GM21528 (cell line): ENCODE measurements at regions not wholly inside any gene's neighbourhood (a gene's known extent, or its start where the extent isn't known, plus 50 kb on each side); places are given as distances from the start of the nearest gene placed in this dataset.
"Not testable (repeated sequence)": the region's sequence is repeated elsewhere in the genome, so short reads cannot be mapped to it uniquely, and the experiment has no call there.

Experiments
- ATAC-seq: cut with Tn5 transposase; IDR thresholded peaks from one replicate; pipeline ENCODE4 v1.9.1; 2021; ENCODE audit warnings: mild to moderate bottlenecking, moderate library complexity; ENCODE audit not compliant: unreplicated experiment, low FRiP score

DNA sequence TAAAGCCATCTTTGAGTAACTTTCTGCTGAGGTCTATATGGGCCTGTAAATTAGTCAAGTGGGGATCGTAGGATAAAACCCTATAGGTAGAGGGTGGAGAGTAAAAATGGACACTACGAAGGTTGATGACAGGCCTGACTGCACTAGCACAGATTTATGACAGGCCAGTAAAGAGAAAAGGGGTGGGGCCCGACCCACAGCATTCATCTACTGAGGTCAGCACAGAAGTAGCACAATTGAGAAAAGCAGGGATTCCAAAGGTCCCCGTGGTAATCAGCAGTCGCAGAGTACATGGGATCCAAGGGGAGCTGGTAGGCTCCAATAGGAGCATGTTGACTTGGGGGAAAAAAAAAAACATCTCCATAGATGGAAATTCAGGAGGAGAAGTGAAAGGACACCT lies 660.4 kb downstream of the TFAP2A start:
- no peak for ATAC-seq

DNA sequence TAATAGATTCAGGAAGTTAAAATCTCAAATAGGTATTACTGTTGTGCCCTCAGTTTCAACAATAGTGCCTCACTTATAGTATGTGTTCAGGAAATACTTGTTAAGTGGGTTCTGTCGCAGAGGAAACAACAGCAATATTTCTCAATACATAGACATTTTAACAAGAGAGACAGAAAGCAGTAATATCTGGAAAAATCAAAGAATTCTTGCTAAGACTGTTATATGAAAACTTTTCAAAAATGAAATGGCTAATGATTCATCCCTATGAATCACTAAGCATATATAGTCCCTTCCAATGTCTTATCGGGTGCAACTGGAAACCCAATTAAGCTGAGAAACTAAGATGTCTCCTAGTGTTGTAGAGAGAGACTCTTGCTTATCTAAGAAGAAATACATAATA lies 668.9 kb downstream of the TFAP2A start:
- no peak for ATAC-seq

DNA sequence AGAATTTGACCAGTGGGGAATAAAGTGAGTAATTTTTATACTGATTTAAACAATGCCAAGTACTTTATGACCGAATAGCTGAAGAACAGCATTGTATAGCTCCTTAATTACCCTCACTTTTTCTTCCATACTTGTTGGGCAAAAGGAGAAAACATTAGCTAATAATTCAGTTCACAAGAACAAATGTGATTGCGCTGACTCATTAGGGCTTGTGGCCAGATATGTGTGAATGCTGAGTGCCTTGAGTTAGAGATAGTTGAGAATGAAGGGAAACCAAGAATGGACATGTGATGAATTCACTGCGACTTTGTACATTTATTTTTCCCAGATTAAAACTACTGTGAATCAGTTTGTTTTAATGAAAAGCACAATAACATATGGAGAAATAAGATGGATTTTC lies 669.4 kb downstream of the TFAP2A start:
- no peak for ATAC-seq

DNA sequence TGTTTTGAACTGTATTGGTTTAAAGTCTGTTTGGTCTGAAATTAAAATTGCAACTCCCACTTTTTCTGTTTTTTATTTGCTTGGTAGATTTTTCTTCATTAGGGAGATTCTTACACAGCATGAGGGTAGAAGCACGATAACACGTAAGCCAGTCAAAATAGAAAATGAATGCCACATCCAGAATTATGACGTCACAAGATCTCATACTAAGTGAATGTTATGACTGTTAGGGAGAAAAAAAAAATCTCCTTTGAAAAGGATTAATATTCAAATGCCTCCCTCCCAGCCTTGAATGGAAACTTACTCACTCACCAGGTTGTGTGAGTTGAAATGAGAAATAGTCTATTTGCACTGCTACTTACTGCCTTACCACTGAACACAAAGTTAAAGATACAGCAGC lies 670.8 kb downstream of the TFAP2A start:
- ATAC-seq, result no peak

DNA sequence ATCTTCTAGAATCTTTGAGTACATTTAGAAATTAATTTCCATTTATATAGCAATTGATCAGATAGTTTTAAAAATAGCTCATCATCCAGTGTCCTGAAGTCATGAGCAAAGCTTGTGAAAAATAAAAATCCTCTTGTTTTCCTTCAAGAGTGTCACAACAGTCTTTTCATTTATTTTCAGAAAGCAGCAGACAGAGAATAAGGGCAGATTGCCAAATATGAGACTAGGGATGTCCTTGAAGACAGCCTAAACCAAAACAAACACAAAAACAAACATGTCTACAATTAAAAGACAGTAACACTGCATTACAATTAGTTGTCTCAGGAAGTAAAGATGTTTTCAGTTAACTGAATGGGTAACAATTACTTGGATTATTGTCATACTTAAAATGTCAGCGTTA lies 682.8 kb downstream of the TFAP2A start:
- ATAC-seq, result no peak

GRCh38 chr6:9725776-9726175 lies 689.1 kb downstream of the TFAP2A start:
- not testable (repeated sequence) for ATAC-seq

DNA sequence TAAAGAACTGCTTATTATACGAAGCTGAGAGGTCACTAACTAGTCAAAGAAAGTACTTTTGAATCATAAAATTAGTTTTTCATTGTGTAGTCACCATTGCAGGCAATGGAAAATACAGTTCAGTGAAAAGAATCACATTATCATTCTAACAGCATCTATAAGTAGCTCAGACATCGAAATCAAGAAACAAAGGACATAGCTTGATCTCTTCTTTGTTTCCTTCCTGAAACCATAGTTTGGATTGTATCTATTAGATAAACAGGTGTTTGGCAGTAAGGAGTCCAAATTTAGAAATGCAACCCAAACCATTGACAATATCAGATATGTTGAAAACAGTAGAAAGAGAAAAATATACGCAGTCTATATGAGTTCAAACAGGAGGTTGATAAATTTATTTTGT lies 697.3 kb downstream of the TFAP2A start:
- no peak for ATAC-seq

GRCh38 chr6:9711365-9711764 lies 703.5 kb downstream of the TFAP2A start:
- ATAC-seq, result no peak

GRCh38 chr6:9710574-9710973 lies 704.3 kb downstream of the TFAP2A start:
- ATAC-seq, result no peak

DNA sequence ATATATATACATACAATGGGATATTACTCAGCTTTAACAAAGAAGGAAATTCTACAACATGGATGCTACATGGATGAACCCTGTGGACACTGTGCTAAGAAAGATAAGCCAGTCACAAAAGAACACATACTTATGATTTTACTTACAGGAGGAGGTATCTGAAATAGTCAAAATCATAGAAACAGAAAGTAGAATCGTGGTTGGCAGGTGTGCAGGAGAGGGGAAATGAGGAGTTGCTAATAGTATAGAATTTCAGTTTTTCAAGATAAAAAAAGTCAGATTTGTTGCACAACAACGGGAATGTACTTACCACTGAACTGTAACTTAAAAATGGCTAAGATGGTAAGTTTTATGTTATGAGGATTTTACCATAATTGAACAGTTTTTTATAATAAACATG lies 706.3 kb downstream of the TFAP2A start:
- no peak for ATAC-seq

DNA sequence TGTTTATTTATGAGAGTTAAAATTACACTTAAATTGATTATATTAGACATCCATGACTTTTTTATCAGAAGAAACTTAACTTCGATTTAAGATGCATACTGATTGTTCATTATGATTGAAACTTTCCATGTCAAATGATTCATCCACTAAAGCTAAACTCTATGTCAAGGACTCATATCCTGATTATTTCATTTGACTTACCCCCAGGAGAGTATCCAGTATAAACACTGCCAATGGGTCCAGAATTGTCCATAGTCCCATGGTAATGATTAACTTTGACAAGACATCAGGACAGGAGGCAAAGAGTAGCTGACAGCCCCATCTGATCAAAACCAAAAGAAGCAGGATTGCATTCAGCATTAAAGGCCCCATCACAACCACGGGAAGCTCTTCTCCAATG lies 709.9 kb downstream of the TFAP2A start:
- no peak for ATAC-seq

- ATAC-seq, result no peak
These were observed 712.0 kb downstream of the TFAP2A start for GRCh38 chr6:9702914-9703313.

DNA sequence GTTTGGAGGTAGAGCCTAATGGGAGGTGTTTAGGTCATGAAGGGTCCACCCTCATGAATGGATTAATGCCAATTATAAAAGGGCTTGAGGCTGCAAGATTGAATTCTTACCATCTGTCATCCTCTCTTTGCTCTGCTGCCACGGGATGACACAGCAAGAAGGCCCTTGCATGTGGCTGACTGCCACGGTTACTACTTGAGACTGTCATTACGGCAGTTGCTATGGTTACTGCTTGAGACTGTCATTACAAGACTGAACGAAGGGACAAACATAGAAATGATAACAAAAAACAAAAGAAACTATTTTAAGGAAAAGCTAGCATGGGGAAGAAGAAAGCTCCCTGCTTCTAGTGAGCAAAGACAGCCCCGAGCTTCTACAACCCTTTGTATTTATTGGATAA lies 715.0 kb downstream of the TFAP2A start:
- ATAC-seq, result no peak

GRCh38 chr6:9697263-9697931 lies 717.5 kb downstream of the TFAP2A start:
- ATAC-seq, result no peak

GRCh38 chr6:9690388-9690787 lies 724.5 kb downstream of the TFAP2A start:
- ATAC-seq, result no peak

- ATAC-seq, result not testable (repeated sequence)
These were observed 734.1 kb downstream of the TFAP2A start for GRCh38 chr6:9680727-9681126.

- ATAC-seq, result no peak
These were observed 739.8 kb downstream of the TFAP2A start for GRCh38 chr6:9675122-9675521.

DNA sequence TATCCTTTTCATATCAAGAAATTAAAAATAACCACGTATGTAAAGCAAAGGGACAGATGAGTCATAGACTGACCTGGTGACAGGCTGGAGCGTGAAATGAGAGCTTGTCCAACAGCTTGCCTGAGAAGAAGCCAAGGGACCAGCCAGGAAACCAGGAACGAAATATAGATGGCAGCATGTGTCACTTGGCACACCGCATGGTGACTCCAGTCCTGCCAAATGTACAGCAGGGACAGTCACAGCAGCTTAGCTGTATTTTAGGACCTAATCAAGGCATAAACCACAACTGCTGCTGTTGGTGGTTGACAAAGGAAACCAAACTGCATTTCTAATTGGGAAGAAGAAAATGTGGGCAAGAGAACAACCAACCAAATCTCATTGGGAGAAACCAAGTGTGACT lies 755.0 kb downstream of the TFAP2A start:
- no peak for ATAC-seq

- no peak for ATAC-seq
These were observed 756.9 kb downstream of the TFAP2A start for GRCh38 chr6:9657994-9658393.

DNA sequence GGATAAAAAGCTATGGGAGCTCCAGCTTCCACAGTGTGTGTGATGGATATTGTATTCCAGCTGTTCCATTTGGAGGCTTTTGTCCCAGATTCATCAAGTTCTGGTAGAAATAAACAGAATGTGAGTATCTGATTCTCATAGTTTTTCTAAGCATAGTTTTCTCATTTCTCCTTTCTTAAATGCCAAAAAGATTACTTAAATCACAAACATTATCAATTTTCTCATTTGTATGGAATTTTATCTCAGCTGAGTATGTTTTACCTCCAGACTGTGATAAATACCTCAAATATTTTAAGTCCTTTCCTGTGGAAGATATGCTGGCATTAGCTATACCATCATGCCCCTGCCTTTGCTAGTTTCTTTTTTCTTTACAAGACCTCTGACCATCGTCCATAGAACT lies 767.3 kb downstream of the TFAP2A start:
- no peak for ATAC-seq

DNA sequence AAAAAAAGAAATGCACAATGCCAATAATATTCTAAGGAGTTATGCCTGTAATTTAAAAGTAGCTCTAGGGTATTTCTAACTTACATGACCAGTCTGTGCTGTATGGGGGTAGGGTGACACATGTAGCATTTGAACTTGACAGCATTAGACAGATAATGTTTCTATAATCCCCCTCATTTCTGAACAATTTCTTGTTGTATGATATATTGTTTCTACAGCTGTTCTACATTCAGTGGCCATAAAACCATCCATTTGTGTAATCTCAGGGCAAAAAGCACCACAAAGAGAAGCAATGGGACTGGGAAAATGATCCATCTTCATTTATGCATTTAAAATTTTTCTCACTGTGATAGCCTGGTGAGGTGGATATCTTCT lies 767.8 kb downstream of the TFAP2A start:
- ATAC-seq, result no peak

- ATAC-seq, result no peak
These were observed 768.4 kb downstream of the TFAP2A start for GRCh38 chr6:9646342-9647070.
